ENCODE measurements at regions not wholly inside any gene's neighbourhood (a gene's known extent, or its start where the extent isn't known, plus 50 kb on each side); places are given as distances from the start of the nearest gene placed in this dataset.

DNA sequence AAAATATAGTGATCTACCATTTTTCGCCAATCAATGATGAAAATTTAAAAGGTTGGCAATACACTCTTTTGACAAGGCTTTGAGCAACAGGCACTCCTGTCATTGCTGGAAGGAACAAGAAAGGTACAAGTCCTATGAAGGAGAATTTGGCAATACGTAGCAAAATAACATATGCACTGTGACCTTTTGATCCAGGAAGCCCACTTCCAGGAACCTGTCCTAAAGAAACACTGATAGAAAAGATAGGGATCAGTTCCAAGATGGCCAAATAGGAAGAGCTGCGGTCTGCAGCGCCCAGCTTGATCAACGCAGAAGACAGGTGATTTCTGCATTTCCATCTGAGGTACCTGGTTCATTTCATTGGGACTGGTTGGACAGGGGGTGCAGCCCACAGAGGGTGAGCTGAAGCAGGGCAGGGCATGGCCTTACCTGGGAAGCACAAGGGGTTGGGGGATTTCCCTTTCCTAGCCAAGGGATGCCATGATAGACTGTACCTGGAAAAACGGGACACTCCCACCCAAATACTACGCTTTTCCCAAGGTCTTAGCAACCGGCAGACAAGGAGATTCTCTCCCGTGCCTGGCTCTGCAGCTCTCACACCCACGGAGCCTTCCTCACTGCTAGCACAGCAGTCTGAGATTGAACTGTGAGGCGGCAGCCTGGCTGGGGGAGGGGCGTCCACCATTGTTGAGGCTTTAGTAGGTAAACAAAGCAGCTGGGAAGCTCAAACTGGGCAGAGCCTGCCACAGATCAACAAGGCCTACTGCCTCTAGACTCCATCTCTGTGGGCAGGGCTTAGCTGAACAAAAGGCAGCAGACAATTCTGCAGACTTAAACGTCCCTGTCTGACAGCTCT is 69.7 kb upstream of the GALNT18 start (continued):
- TF ChIP-seq, protein P1, sequence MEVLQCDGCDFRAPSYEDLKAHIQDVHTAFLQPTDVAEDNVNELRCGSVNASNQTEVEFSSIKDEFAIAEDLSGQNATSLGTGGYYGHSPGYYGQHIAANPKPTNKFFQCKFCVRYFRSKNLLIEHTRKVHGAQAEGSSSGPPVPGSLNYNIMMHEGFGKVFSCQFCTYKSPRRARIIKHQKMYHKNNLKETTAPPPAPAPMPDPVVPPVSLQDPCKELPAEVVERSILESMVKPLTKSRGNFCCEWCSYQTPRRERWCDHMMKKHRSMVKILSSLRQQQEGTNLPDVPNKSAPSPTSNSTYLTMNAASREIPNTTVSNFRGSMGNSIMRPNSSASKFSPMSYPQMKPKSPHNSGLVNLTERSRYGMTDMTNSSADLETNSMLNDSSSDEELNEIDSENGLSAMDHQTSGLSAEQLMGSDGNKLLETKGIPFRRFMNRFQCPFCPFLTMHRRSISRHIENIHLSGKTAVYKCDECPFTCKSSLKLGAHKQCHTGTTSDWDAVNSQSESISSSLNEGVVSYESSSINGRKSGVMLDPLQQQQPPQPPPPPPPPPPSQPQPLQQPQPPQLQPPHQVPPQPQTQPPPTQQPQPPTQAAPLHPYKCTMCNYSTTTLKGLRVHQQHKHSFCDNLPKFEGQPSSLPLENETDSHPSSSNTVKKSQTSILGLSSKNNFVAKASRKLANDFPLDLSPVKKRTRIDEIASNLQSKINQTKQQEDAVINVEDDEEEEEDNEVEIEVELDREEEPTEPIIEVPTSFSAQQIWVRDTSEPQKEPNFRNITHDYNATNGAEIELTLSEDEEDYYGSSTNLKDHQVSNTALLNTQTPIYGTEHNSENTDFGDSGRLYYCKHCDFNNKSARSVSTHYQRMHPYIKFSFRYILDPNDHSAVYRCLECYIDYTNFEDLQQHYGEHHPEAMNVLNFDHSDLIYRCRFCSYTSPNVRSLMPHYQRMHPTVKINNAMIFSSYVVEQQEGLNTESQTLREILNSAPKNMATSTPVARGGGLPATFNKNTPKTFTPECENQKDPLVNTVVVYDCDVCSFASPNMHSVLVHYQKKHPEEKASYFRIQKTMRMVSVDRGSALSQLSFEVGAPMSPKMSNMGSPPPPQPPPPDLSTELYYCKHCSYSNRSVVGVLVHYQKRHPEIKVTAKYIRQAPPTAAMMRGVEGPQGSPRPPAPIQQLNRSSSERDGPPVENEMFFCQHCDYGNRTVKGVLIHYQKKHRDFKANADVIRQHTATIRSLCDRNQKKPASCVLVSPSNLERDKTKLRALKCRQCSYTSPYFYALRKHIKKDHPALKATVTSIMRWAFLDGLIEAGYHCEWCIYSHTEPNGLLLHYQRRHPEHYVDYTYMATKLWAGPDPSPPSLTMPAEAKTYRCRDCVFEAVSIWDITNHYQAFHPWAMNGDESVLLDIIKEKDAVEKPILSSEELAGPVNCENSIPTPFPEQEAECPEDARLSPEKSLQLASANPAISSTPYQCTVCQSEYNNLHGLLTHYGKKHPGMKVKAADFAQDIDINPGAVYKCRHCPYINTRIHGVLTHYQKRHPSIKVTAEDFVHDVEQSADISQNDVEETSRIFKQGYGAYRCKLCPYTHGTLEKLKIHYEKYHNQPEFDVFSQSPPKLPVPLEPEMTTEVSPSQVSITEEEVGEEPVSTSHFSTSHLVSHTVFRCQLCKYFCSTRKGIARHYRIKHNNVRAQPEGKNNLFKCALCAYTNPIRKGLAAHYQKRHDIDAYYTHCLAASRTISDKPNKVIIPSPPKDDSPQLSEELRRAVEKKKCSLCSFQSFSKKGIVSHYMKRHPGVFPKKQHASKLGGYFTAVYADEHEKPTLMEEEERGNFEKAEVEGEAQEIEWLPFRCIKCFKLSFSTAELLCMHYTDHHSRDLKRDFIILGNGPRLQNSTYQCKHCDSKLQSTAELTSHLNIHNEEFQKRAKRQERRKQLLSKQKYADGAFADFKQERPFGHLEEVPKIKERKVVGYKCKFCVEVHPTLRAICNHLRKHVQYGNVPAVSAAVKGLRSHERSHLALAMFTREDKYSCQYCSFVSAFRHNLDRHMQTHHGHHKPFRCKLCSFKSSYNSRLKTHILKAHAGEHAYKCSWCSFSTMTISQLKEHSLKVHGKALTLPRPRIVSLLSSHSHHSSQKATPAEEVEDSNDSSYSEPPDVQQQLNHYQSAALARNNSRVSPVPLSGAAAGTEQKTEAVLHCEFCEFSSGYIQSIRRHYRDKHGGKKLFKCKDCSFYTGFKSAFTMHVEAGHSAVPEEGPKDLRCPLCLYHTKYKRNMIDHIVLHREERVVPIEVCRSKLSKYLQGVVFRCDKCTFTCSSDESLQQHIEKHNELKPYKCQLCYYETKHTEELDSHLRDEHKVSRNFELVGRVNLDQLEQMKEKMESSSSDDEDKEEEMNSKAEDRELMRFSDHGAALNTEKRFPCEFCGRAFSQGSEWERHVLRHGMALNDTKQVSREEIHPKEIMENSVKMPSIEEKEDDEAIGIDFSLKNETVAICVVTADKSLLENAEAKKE (CRISPR knock-in tag; IDR thresholded peaks at IDR 0.05): no peak
- TF ChIP-seq NANOG (IDR thresholded peaks at IDR 0.05; ENCODE audit: borderline replicate concordance): no peak
- TF ChIP-seq, protein P2, sequence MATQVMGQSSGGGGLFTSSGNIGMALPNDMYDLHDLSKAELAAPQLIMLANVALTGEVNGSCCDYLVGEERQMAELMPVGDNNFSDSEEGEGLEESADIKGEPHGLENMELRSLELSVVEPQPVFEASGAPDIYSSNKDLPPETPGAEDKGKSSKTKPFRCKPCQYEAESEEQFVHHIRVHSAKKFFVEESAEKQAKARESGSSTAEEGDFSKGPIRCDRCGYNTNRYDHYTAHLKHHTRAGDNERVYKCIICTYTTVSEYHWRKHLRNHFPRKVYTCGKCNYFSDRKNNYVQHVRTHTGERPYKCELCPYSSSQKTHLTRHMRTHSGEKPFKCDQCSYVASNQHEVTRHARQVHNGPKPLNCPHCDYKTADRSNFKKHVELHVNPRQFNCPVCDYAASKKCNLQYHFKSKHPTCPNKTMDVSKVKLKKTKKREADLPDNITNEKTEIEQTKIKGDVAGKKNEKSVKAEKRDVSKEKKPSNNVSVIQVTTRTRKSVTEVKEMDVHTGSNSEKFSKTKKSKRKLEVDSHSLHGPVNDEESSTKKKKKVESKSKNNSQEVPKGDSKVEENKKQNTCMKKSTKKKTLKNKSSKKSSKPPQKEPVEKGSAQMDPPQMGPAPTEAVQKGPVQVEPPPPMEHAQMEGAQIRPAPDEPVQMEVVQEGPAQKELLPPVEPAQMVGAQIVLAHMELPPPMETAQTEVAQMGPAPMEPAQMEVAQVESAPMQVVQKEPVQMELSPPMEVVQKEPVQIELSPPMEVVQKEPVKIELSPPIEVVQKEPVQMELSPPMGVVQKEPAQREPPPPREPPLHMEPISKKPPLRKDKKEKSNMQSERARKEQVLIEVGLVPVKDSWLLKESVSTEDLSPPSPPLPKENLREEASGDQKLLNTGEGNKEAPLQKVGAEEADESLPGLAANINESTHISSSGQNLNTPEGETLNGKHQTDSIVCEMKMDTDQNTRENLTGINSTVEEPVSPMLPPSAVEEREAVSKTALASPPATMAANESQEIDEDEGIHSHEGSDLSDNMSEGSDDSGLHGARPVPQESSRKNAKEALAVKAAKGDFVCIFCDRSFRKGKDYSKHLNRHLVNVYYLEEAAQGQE (IDR thresholded peaks at IDR 0.05; ENCODE audit: unreplicated experiment): no peak
- TF ChIP-seq ZNF114 (CRISPR knock-in tag; IDR thresholded peaks at IDR 0.05): no peak

DNA sequence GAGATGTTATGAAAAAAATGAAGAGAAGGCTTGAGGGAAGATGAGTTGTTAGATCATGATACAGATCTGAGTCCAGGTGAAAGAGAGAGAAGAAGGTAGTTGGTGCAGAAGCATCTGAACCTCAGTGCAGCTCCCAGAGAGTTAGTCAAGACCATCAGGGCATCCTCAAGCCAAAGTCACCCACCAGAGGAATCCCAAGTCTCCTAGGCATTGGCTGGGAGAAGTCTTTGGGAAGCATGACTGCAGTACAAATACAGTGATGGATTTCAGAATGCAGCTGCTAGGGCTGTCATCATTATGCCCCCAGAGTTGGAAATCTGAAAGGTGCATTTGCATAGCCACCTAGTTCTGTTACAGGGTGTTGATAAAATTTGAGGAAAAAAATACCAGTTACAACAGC is 59.7 kb upstream of the GALNT18 start:
- H3K27me3 ChIP-seq (ENCODE audit: insufficient read depth): no peaks in the 10 kb centered on the region
- Mint-ChIP-seq H3K4me3 (no peak overlapping the region), H3K4me1 (no peaks in the 10 kb centered on the region), H3K9me3 (no peaks in the 10 kb centered on the region), H3K36me3 (ENCODE audit: low read depth) (no peaks in the 10 kb centered on the region), H3K27ac (no peak overlapping the region), H3K27me3 (ENCODE audit: insufficient read depth, low read depth, poor library complexity) (peaks cover 2% of the 10 kb centered on the region)
- no peaks in the 10 kb centered on the region for H3F3A ChIP-seq (replicated peaks; ENCODE audit: low read depth)
- DNase-seq (ENCODE audit: low spot score): no peak
- H3K36me3 ChIP-seq (ENCODE audit: insufficient read depth): no peaks in the 10 kb centered on the region
- H3K79me2 ChIP-seq (replicated peaks; ENCODE audit: insufficient read depth): no peaks in the 10 kb centered on the region
- H2AFZ ChIP-seq: no peak overlapping the region
- H3K9me2 ChIP-seq (ENCODE audit: insufficient read depth): 0 out of 2 replicates have a peak, but pooled peaks cover 4% of the 10 kb centered on the region
- ATAC-seq: no peak
- H3K4me3 ChIP-seq: no peak overlapping the region
- H3K4me2 ChIP-seq: no peak overlapping the region
- H4K20me1 ChIP-seq (replicated peaks; ENCODE audit: insufficient read depth): no peaks in the 10 kb centered on the region
- no peak overlapping the region for H3K27ac ChIP-seq (ENCODE audit: low read depth)
- H3K4me1 ChIP-seq (ENCODE audit: insufficient read depth): no peaks in the 10 kb centered on the region
- no peak for TF ChIP-seq EZH2 (IDR thresholded peaks at IDR 0.05; ENCODE audit: low read depth, unreplicated experiment)
- TF ChIP-seq, protein P2 (IDR thresholded peaks at IDR 0.05; ENCODE audit: unreplicated experiment): no peak
- no peak for TF ChIP-seq NANOG (IDR thresholded peaks at IDR 0.05; ENCODE audit: borderline replicate concordance)
- no peak for TF ChIP-seq CREB1 (CRISPR knock-in tag; IDR thresholded peaks at IDR 0.05; ENCODE audit: low read depth)
- TF ChIP-seq, protein P3, sequence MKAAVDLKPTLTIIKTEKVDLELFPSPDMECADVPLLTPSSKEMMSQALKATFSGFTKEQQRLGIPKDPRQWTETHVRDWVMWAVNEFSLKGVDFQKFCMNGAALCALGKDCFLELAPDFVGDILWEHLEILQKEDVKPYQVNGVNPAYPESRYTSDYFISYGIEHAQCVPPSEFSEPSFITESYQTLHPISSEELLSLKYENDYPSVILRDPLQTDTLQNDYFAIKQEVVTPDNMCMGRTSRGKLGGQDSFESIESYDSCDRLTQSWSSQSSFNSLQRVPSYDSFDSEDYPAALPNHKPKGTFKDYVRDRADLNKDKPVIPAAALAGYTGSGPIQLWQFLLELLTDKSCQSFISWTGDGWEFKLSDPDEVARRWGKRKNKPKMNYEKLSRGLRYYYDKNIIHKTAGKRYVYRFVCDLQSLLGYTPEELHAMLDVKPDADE (IDR thresholded peaks at IDR 0.05): no peak
